SJSA1 (cell line): ENCODE measurements at regions not wholly inside any gene's neighbourhood (a gene's known extent, or its start where the extent isn't known, plus 50 kb on each side); places are given as distances from the start of the nearest gene placed in this dataset.
"Not testable (repeated sequence)": the region's sequence is repeated elsewhere in the genome, so short reads cannot be mapped to it uniquely, and the experiment has no call there.

Source experiments
- DNase-seq, 2 experiments: peaks; one replicate each; pipeline ENCODE4 v3.0.0-alpha.2; 2015 to 2020; ENCODE audit warnings: low spot score in 2 of 2, low read depth in 1 of 2
- H3K27ac ChIP-seq: fragments of 250-450 bp; sonication (Bioruptor Pico); 2 replicates; pipeline ENCODE4 v1.5.1; 2020; ENCODE audit warnings: mild to moderate bottlenecking, moderate library complexity
- H3K27me3 ChIP-seq: fragments of 250-450 bp; sonication (Bioruptor Pico); replicated peaks from 2 replicates; pipeline ENCODE4 v1.5.1; 2020; ENCODE audit warnings: mild to moderate bottlenecking, moderate library complexity
- H3K36me3 ChIP-seq: fragments of 250-450 bp; sonication (Bioruptor Pico); 2 replicates; pipeline ENCODE4 v1.5.1; 2020; ENCODE audit warnings: mild to moderate bottlenecking
- H3K4me1 ChIP-seq: fragments of 250-450 bp; sonication (Bioruptor Pico); replicated peaks from 2 replicates; pipeline ENCODE4 v1.6.1; 2021; ENCODE audit warnings: mild to moderate bottlenecking
- H3K4me3 ChIP-seq: fragments of 250-450 bp; sonication (Bioruptor Pico); 2 replicates; pipeline ENCODE4 v1.5.1; 2020; ENCODE audit warnings: mild to moderate bottlenecking
- H3K9me3 ChIP-seq: fragments of 250-450 bp; sonication (Bioruptor Pico); replicated peaks from 2 replicates; pipeline ENCODE4 v1.5.1; 2020; ENCODE audit warnings: mild to moderate bottlenecking

DNA sequence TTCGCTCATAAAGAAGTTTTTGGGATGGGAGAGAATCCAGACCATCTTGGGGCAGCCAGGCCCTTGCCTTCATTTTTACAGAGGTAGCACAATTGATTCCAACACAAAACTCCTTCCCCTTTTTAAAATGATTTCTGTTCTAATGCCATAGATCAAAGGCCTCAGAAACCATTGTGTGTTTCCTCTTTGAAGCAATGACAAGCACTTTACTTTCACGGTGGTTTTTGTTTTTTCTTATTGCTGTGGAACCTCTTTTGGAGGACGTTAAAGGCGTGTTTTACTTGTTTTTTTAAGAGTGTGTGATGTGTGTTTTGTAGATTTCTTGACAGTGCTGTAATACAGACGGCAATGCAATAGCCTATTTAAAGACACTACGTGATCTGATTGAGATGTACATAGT is 4398.2 kb upstream of the TPTE start:
- H3K27ac ChIP-seq, DNase-seq, H3K9me3 ChIP-seq, H3K4me3 ChIP-seq, H3K27me3 ChIP-seq, H3K4me1 ChIP-seq, H3K36me3 ChIP-seq: not testable (repeated sequence)

DNA sequence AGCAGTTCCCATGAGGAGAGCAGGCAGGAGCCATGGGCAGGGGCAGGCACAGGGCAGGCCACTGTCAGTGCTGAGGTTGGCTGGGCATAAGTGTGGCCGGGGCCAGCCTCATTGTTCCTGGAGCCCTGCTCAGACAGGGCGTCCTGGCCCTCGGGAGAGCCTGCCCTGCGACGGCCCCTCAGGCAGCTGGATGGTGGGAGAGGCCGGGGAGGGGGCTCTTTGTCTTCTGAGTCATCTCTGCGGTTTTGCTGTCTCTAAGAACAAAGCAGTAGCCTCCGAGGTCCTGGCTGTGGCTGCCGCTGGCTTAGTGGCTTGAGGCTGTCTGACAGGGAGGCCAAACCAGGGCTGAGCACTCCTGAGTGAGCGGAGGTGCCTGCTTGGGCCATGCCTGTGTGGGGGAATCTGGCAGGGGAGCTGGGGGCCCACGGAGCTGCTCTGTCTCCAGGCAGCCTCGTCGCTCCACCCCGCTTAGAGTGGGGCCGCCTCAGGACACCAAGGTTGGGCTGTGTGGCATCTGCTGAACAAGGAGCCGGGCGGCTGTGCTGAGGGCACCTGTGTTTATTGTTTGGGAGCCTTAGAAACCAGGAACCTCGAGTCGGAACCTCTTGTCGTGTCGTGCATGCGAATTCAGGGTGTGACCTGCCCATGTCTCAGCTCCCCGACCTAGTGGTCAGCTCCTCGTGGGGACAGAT is 4395.7 kb upstream of the TPTE start:
- not testable (repeated sequence) for H3K9me3 ChIP-seq, H3K36me3 ChIP-seq, H3K27ac ChIP-seq, H3K4me3 ChIP-seq, H3K4me1 ChIP-seq, H3K27me3 ChIP-seq
- DNase-seq = peak in 1 of 2 experiments; percentile 70

DNA sequence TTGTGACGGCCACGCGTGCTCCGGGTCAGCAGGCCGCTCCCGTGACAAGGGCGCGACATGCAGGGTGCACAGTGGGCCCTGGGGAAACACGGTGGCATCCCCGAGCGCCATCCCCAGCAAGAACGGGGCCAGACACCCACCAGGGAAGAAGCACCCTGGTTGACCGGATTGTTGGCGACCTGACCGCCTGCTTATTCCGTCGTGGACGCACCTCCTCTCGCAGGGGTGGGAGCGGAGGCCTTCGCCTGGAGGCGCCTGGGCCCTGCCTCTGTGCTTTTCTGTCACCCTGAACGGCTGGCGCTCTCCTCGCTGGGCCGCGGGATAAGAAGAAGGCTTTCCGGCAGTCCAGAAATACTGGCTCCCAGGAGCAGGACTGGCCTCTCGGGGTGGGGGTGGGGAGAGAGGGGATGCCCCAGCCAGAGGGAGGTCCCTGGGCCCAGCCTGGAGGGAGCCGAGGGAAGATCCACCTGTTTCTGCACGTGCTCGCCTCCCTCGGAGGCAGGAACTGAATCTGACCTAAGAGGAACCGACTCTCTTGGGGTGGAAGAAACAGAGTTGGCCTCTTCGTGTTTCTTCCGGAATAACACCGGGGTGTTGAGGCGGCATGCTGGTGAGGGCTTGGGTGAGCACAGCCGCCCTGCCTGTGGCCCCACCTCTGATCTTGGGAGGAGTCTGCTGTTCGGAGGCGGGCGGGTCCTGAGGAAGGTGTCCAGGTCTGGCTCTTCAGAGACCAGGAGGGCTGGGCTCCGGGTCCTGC is 4394.2 kb upstream of the TPTE start:
- H3K36me3 ChIP-seq = not testable (repeated sequence)

DNA sequence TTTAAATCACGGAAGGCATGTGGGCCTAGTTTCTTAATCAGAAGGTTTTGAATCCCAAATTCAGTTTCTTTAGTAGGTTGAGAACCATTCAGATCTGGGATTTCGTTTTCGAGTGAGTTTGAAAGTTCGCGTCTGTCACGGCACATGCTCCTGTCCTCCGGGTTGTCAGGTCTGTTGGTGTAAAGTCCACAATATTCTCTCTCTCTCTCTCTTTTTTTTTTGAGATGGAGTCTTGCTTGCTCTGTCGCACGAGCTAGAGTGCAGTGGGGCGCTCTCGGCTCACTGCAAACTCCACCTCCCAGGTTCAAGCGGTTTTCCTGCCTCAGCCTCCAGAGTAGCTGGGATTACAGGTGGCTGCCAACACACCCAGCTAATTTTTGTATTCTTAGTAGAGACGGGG is 4390.6 kb upstream of the TPTE start:
- H3K36me3 ChIP-seq, H3K4me3 ChIP-seq, DNase-seq, H3K27ac ChIP-seq, H3K27me3 ChIP-seq, H3K9me3 ChIP-seq, H3K4me1 ChIP-seq: not testable (repeated sequence)

More for the DNA sequence above, 4394.2 kb upstream of the TPTE start:
- not testable (repeated sequence) for H3K9me3 ChIP-seq, H3K27ac ChIP-seq, H3K4me1 ChIP-seq, H3K4me3 ChIP-seq, H3K27me3 ChIP-seq
- DNase-seq = peak in 1 of 2 experiments; percentile 14

DNA sequence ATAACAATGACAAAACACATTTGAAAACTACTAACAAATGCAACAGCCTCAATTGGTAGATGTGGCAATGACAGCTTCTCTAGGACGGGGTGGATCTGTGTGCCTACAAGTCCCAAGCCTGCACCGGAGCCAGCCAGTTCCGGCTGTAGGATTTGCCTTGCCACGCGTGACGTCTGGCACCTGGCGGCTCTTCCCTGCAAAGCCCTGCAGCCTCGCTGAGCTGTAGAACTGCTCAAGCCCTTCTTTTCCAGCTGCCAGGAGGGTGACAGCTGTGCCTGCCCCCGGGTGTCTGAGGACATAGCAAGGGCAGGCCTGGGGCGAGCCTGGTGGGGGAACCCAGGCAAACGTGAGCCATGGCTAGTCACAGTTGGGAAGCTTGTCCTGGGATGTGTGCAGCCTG is 4388.0 kb upstream of the TPTE start:
- not testable (repeated sequence) for H3K4me1 ChIP-seq, H3K36me3 ChIP-seq, H3K4me3 ChIP-seq, H3K27ac ChIP-seq, H3K9me3 ChIP-seq, DNase-seq, H3K27me3 ChIP-seq

DNA sequence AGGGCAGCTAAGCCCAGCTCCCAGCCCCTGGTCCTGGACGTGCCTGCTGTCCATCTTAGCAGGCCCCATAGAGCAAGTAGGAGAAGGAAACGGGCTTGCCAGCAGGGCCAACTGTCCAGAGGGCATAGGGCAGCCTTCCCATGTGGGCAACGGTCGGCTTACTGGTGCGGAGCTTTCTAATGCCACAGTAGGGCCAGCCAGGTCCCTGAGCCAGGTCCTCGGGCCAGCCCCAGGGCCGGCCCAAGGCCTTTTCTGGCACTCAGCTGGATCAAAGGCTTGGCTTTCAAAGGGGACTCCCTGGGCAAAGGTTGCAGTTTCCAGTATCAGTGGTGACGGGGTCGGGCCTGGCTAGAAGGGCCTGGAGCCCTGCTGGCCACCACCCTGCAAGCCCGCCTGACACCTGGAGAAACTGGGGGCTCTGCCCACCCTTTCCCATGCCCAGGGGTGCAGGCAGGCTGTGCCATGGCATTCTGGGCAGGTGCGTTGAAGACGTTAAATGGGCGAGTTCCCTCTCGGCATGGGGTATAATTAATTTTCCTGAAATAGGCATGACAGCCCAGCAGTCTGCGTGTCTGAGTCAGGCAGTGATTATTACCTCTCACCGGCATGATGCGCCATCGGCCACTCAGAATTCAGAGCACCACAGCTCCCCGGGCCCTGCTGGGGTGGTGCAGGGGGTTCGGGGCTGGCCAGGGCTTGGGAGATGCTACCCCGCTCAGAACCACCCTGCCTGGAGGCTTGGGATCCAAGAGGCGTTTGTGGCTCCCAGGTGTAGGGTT is 4387.3 kb upstream of the TPTE start:
- not testable (repeated sequence) for H3K4me3 ChIP-seq, H3K9me3 ChIP-seq, H3K27me3 ChIP-seq, H3K36me3 ChIP-seq, DNase-seq, H3K4me1 ChIP-seq, H3K27ac ChIP-seq

DNA sequence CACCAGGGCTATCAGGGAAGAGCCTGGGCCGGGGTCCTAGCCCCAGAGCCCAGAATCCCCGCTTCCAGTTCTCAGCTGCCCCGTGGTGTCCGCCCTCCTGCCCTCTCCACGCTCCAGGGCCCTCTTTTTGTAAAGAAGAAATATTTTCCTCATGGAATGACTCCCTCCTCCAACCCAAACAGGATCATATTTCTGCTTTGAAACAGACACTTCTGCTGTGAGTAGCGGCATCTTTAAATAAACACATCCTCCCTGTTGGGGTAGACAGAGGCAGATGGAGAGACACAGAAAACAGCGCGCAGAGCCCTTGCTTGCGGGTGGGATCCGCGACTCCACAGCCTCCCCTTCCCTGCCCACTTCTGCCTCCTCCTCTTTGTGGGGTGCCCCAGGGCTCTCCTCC is 4384.7 kb upstream of the TPTE start:
- H3K27ac ChIP-seq, H3K27me3 ChIP-seq, H3K4me1 ChIP-seq, DNase-seq, H3K9me3 ChIP-seq, H3K4me3 ChIP-seq, H3K36me3 ChIP-seq: not testable (repeated sequence)

DNA sequence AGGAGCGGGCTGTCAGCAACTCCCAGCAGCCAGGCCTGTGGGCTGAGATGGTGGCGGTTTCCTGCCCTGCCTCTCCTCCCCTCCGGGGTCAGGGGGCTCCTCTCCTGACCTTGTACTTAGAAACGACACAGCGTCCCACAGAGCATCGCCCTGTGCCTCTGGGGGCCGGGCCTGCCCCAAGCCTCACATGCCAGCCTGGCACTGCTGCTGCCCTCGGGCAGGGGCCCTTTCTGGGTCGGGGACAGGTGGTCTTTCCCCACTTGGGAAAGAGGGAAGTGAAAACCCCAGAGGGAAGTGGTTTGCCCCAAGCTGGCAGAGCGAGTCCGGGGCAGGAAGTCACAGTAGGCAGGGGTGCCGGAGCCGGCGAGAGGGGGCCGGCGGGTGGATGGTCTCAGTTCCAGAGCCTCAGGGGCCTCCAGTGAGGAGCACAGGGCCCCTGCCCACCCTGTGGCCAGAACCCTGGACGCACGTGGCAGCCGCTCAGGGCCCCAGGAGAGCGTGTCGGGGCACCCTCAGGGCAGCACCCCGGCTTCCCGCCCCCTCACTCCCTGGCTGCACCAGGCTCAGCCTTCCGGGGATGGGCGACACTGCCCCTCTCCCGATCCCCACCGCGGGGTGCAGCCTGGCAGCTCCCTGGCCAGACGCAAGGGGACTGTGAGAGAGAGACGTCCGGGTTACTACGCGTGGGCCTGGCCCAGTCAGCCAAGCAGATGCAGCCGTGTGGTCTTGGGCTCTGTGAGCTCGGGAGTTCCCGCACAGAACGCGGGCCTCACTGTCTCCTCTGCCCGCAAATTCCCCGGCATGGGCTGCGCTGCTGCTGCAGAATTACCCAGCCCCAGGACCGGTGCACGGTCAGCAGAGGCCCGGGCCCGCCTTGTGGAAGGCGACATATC is 4382.9 kb upstream of the TPTE start:
- not testable (repeated sequence) for H3K27ac ChIP-seq, DNase-seq, H3K36me3 ChIP-seq, H3K27me3 ChIP-seq, H3K4me3 ChIP-seq, H3K9me3 ChIP-seq, H3K4me1 ChIP-seq

DNA sequence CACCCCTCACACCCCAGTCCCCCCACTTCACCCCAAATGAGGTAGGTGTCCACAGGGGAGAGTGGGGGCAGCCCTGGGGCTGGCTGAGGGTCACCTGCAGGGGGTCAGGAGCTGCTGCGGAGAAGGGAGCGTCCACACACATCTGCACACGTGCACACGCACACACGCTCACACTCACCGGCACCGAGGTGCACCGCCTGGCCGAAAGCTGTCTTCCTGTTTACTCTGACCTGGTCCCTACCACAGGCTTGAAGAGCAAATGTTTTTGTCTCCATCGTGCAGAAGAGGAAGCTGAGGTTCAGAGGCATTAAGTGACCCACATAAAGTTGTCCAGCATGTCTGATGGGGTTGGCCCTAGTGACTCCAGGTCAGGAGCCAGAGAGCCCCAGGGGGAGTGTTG is 4382.1 kb upstream of the TPTE start:
- H3K36me3 ChIP-seq, H3K27ac ChIP-seq, H3K27me3 ChIP-seq, DNase-seq, H3K9me3 ChIP-seq, H3K4me1 ChIP-seq, H3K4me3 ChIP-seq: not testable (repeated sequence)

DNA sequence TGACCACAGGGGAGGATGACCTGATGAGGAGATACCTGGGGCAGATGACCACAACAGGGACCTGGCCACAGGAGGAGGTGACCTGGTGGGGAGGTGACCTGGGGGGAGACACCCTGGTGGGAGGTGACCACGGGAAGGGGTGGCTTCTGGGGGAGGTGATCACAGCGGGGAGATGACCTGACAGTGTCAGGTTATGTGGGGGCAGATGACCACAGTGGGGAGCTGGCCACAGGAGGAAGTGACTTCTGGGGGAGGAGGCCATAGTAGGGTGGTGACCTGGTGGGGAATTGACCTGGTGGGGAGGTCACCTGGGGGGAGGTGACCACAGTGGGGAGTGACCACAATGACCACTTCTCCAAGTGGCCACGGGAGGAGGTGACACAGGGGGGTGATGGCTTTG is 4381.5 kb upstream of the TPTE start:
- H3K27me3 ChIP-seq, H3K27ac ChIP-seq, H3K9me3 ChIP-seq, H3K4me1 ChIP-seq, H3K36me3 ChIP-seq, H3K4me3 ChIP-seq, DNase-seq: not testable (repeated sequence)

DNA sequence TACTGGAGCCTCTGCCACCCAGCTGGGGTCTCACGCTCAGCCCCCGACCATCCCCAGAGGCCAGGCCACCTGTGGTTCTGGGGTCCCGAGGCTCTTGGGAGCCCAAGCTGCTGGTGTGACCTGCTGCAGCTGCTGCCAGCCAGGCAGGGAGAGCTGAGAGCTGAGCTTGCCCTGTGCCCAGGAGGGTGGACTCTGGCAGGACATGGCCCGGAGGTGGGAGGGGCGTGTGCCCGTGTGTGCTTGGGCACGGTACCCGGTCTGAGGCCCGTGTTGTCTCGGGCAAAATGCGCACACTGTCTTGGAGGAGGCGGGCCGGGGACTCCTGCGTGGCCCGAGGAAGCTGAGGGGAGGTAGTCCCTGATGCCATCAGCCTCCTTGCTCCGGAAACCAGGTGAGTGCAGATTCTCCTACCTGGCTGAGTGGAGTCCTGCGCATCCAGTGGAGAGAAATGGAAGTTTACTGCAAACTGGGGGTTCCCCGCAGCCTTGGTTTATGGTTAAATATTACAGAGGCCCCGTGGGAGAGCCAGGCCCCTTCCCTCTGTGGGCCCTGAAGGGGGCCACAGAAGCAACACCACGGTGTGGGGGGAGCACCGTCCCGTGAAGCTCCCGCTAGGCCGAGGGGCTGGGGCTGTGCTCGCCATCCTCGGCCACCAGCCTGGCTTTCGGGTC is 4380.8 kb upstream of the TPTE start:
- not testable (repeated sequence) for DNase-seq, H3K9me3 ChIP-seq, H3K27me3 ChIP-seq, H3K4me1 ChIP-seq, H3K36me3 ChIP-seq, H3K27ac ChIP-seq, H3K4me3 ChIP-seq

DNA sequence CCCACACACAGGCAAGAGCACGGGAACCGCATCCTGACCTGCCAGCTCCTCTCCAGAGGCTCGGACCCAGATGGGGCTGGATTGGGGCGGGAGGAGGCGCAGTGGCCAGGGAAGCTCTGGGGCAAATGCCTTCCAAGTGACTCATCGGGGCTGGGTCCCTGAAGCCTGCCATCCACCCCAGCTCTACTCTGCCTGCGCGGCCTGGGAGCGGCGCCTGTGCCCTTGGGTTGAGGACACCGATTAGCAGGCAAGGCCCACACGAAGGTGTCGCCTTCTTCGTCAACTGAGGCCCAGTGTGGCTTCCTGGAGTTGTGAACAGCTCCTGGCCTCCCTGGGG is 4380.3 kb upstream of the TPTE start:
- H3K9me3 ChIP-seq, H3K27me3 ChIP-seq, DNase-seq, H3K4me3 ChIP-seq, H3K4me1 ChIP-seq, H3K27ac ChIP-seq, H3K36me3 ChIP-seq: not testable (repeated sequence)

DNA sequence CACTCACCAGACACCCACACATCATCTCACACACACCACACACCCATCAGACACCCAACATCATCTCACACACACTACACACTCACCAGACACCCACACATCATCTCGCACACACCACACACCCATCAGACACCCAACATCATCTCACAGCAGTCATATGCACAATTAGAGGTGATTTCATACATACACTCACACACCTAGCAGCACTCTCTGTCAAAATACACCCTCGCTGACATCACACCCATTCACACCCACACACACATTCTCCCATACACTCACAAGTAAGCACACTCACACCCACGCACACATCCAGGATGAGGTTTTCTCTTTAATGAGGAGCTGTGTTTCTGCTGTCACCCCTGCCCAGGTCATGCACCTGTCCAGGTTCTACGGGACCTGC is 4368.2 kb upstream of the TPTE start:
- H3K4me3 ChIP-seq, H3K27ac ChIP-seq, H3K27me3 ChIP-seq, H3K9me3 ChIP-seq, H3K4me1 ChIP-seq, DNase-seq, H3K36me3 ChIP-seq: not testable (repeated sequence)
